GM23338 (cell line): ENCODE measurements at regions not wholly inside any gene's neighbourhood (a gene's known extent, or its start where the extent isn't known, plus 50 kb on each side); places are given as distances from the start of the nearest gene placed in this dataset.

Experiments
- ATAC-seq: fragments of 200-7000 bp; cut with Tn5 transposase; 3 replicates; pipeline ENCODE4 v1.9.1; 2020
- DNase-seq: peaks from one replicate; pipeline ENCODE4 v3.0.0-alpha.2; 2015; ENCODE audit warnings: low spot score
- H2AFZ ChIP-seq: fragments of 200-600 bp; sonication (generic); 2 replicates; pipeline ENCODE4 v1.8.0; 2016; ENCODE audit warnings: antibody characterized with exemption, mild to moderate bottlenecking, moderate library complexity
- H3F3A ChIP-seq: fragments of 200-600 bp; sonication (generic); replicated peaks from 2 replicates; pipeline ENCODE4 v1.8.0; 2017; ENCODE audit warnings: antibody characterized with exemption, mixed run types, low read depth
- H3K27ac ChIP-seq: fragments of 200-600 bp; sonication (generic); 2 replicates; pipeline ENCODE4 v1.6.1; 2016; ENCODE audit warnings: low read depth
- H3K27me3 ChIP-seq: fragments of 200-600 bp; sonication (generic); 2 replicates; pipeline ENCODE4 v1.8.0; 2016; ENCODE audit warnings: mild to moderate bottlenecking, mixed run types, moderate library complexity; ENCODE audit not compliant: insufficient read depth
- H3K36me3 ChIP-seq: fragments of 200-600 bp; sonication (generic); 2 replicates; pipeline ENCODE4 v1.8.0; 2016; ENCODE audit warnings: mild to moderate bottlenecking; ENCODE audit not compliant: insufficient read depth
- H3K4me1 ChIP-seq: fragments of 200-600 bp; sonication (generic); 2 replicates; pipeline ENCODE4 v1.8.0; 2016; ENCODE audit warnings: mild to moderate bottlenecking, moderate library complexity; ENCODE audit not compliant: insufficient read depth
- H3K4me2 ChIP-seq: fragments of 200-600 bp; sonication (generic); 2 replicates; pipeline ENCODE4 v1.7.1; 2017; ENCODE audit warnings: mixed run types
- H3K4me3 ChIP-seq: fragments of 200-600 bp; sonication (generic); 2 replicates; pipeline ENCODE4 v1.6.1; 2016; ENCODE audit warnings: mixed run types
- H3K79me2 ChIP-seq: fragments of 200-600 bp; sonication (generic); replicated peaks from 2 replicates; pipeline ENCODE4 v1.8.0; 2017; ENCODE audit warnings: mild to moderate bottlenecking; ENCODE audit not compliant: insufficient read depth
- H3K9me2 ChIP-seq: fragments of 200-600 bp; sonication (generic); 2 replicates; pipeline ENCODE4 v1.8.0; 2017; ENCODE audit not compliant: insufficient read depth
- H4K20me1 ChIP-seq: fragments of 200-600 bp; sonication (generic); replicated peaks from 2 replicates; pipeline ENCODE4 v1.8.0; 2017; ENCODE audit warnings: mild to moderate bottlenecking; ENCODE audit not compliant: insufficient read depth
- H3K27ac Mint-ChIP-seq: 2 replicates; pipeline ENCODE4 v1.8.0; 2020; ENCODE audit warnings: inconsistent platforms, mild to moderate bottlenecking, moderate library complexity, mixed read lengths
- H3K27me3 Mint-ChIP-seq: 3 replicates; pipeline ENCODE4 v1.8.0; 2022; ENCODE audit warnings: low read depth, mild to moderate bottlenecking, moderate library complexity, mixed read lengths, inconsistent platforms; ENCODE audit not compliant: insufficient read depth, poor library complexity
- H3K36me3 Mint-ChIP-seq: 3 replicates; pipeline ENCODE4 v1.8.0; 2021; ENCODE audit warnings: low read depth, mild to moderate bottlenecking, inconsistent platforms, moderate library complexity, mixed read lengths
- H3K4me1 Mint-ChIP-seq: 3 replicates; pipeline ENCODE4 v1.8.0; 2020; ENCODE audit warnings: mild to moderate bottlenecking, inconsistent platforms, mixed read lengths
- H3K4me3 Mint-ChIP-seq: 3 replicates; pipeline ENCODE4 v1.8.0; 2021; ENCODE audit warnings: moderate library complexity, mild to moderate bottlenecking, inconsistent platforms, mixed read lengths
- H3K9me3 Mint-ChIP-seq: 3 replicates; pipeline ENCODE4 v1.8.0; 2020; ENCODE audit warnings: moderate library complexity, mild to moderate bottlenecking, inconsistent platforms, mixed read lengths
- CREB1 ChIP-seq: fragments of 250-450 bp; sonication (Bioruptor Pico); IDR thresholded peaks from 2 replicates; pipeline ENCODE4 v1.5.0; 2020; ENCODE audit warnings: low read depth, mild to moderate bottlenecking, moderate library complexity
- CTCF ChIP-seq, 2 experiments: fragments of 200-600 bp in 1 of 2; sonication (generic) in 1 of 2; conservative IDR thresholded peaks; 2 replicates each; pipeline versions ENCODE4 v1.5.1 to v1.6.1; 2016 to 2017; ENCODE audit warnings: antibody characterized with exemption in 2 of 2, low read depth in 2 of 2, mild to moderate bottlenecking in 2 of 2, moderate library complexity in 1 of 2
- ETS1 ChIP-seq: IDR thresholded peaks from 2 replicates; pipeline ENCODE4 v1.6.1; 2016; ENCODE audit warnings: antibody characterized with exemption
- EZH2 ChIP-seq: fragments of 200-600 bp; sonication (generic); IDR thresholded peaks from one replicate; pipeline ENCODE4 v1.8.0; 2017; ENCODE audit warnings: antibody characterized with exemption, mild to moderate bottlenecking, low read depth; ENCODE audit not compliant: unreplicated experiment
- EZH2phosphoT487 ChIP-seq: fragments of 200-600 bp; sonication (generic); IDR thresholded peaks from one replicate; pipeline ENCODE4 v1.8.1; 2018; ENCODE audit warnings: antibody characterized with exemption; ENCODE audit not compliant: unreplicated experiment
- JUNB ChIP-seq: IDR thresholded peaks from one replicate; pipeline ENCODE4 v1.6.1; 2016; ENCODE audit warnings: antibody characterized with exemption; ENCODE audit not compliant: unreplicated experiment
- NANOG ChIP-seq: IDR thresholded peaks from 2 replicates; pipeline ENCODE4 v1.6.1; 2016; ENCODE audit warnings: antibody characterized with exemption, borderline replicate concordance
- POLR2AphosphoS5 ChIP-seq: IDR thresholded peaks from 2 replicates; pipeline ENCODE4 v1.6.1; 2016; ENCODE audit warnings: antibody characterized with exemption, low read depth
- REST ChIP-seq: IDR thresholded peaks from one replicate; pipeline ENCODE4 v1.6.1; 2018; ENCODE audit warnings: antibody characterized with exemption; ENCODE audit not compliant: unreplicated experiment
- STAT1 ChIP-seq: IDR thresholded peaks from one replicate; pipeline ENCODE4 v1.6.1; 2016; ENCODE audit warnings: antibody characterized with exemption; ENCODE audit not compliant: unreplicated experiment
- ZNF114 ChIP-seq: fragments of 250-450 bp; sonication (Bioruptor Pico); IDR thresholded peaks from 2 replicates; pipeline ENCODE4 v1.5.0; 2020; ENCODE audit warnings: mild to moderate bottlenecking, moderate library complexity
- ZNF331 ChIP-seq: fragments of 250-450 bp; sonication (Bioruptor Pico); IDR thresholded peaks from 2 replicates; pipeline ENCODE4 v1.5.0; 2020; ENCODE audit warnings: low read depth, mild to moderate bottlenecking, moderate library complexity
- ZNF462 ChIP-seq: fragments of 250-450 bp; sonication (Bioruptor Pico); IDR thresholded peaks from 2 replicates; pipeline ENCODE4 v1.5.0; 2020; ENCODE audit warnings: mild to moderate bottlenecking, moderate library complexity

- no peaks in the 10 kb centered on the region for H3K36me3 ChIP-seq
- H3K9me2 ChIP-seq = no peaks in the 10 kb centered on the region
- no peak for TF ChIP-seq EZH2phosphoT487
- no peak for TF ChIP-seq STAT1
- no peak for TF ChIP-seq NANOG
- no peak for TF ChIP-seq REST
- TF ChIP-seq ZNF114 (CRISPR knock-in tag) = no peak
- no peak for TF ChIP-seq CREB1 (CRISPR knock-in tag)
- TF ChIP-seq JUNB = no peak
- no peak for TF ChIP-seq CTCF (conservative IDR thresholded peaks at IDR 0.05; ENCODE audit: low read depth in 2 of 2)
- TF ChIP-seq ETS1 = no peak
- TF ChIP-seq ZNF462 = no peak
- TF ChIP-seq POLR2AphosphoS5 = no peak
- TF ChIP-seq EZH2 = no peak
- TF ChIP-seq ZNF331 (CRISPR knock-in tag) = no peak
- no peaks in the 10 kb centered on the region for H3F3A ChIP-seq
- no peaks in the 10 kb centered on the region for H3K27me3 ChIP-seq
- Mint-ChIP-seq H3K27me3 (no peaks in the 10 kb centered on the region), H3K4me1 (no peaks in the 10 kb centered on the region; the same call in 1 of the 3 replicates), H3K36me3 (no peaks in the 10 kb centered on the region), H3K27ac (no peak overlapping the region), H3K9me3 (peaks cover 2% of the 10 kb centered on the region; the same call in 1 of the 3 replicates), H3K4me3 (no peak overlapping the region)
- no peak overlapping the region for H3K4me2 ChIP-seq
- no peak overlapping the region for H3K27ac ChIP-seq
- H4K20me1 ChIP-seq = no peaks in the 10 kb centered on the region
- no peaks in the 10 kb centered on the region for H3K79me2 ChIP-seq
- ATAC-seq (no peak), DNase-seq (no peak)
- H2AFZ ChIP-seq = no peak overlapping the region
- no peaks in the 10 kb centered on the region for H3K4me1 ChIP-seq
- no peak overlapping the region for H3K4me3 ChIP-seq
These were observed 428.8 kb downstream of the CAAP1 start for GRCh38 chr9:26463837-26464236.
